T-helper 17 cell (primary cell): ENCODE measurements at regions not wholly inside any gene's neighbourhood (a gene's known extent, or its start where the extent isn't known, plus 50 kb on each side); places are given as distances from the start of the nearest gene placed in this dataset.
"Not testable (repeated sequence)": the region's sequence is repeated elsewhere in the genome, so short reads cannot be mapped to it uniquely, and the experiment has no call there.

Source experiments
- ATAC-seq: fragments of 150-1000 bp; cut with Tn5 transposase; 2 replicates; pipeline ENCODE4 v1.10.0; 2021; ENCODE audit warnings: mild to moderate bottlenecking, moderate library complexity
- DNase-seq, 3 donors: peaks; one replicate each; pipeline versions ENCODE4 v3.0.0 to v3.0.0-alpha.2; 2020 to 2021
- H3K9me3 ChIP-seq: one replicate; pipeline ENCODE4 v1.7.0; 2013; ENCODE audit warnings: low read length, mild to moderate bottlenecking; ENCODE audit not compliant: control insufficient read depth, poor library complexity, severe bottlenecking
- H3K27ac Mint-ChIP-seq: one replicate; pipeline ENCODE4 v1.8.0; 2022; ENCODE audit warnings: mild to moderate bottlenecking, moderate library complexity, mixed read lengths
- H3K27me3 Mint-ChIP-seq: one replicate; pipeline ENCODE4 v1.8.0; 2022; ENCODE audit warnings: mixed read lengths
- H3K36me3 Mint-ChIP-seq: one replicate; pipeline ENCODE4 v1.8.0; 2022; ENCODE audit warnings: low read depth, mixed read lengths
- H3K4me1 Mint-ChIP-seq: one replicate; pipeline ENCODE4 v1.8.0; 2022; ENCODE audit warnings: mild to moderate bottlenecking, mixed read lengths
- H3K4me3 Mint-ChIP-seq: one replicate; pipeline ENCODE4 v1.8.0; 2022; ENCODE audit warnings: mild to moderate bottlenecking, moderate library complexity, mixed read lengths

DNA sequence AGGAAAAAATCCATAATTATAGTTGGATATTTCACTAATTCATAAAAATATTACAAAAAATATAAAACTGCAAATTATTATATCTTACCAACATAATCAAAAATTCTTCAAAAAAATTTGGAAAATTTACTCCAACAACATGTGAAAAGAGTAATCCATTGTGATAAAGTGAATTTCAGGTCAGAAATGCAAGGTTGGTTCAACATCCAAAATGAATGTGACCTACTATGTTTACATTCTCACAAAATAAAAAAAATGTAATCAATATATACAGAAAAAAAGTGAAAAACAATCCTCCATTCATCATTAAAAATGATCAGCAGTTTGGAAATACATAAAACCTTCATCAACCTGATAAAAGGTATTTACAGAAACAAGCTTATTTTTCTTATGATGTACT is 1252.2 kb downstream of the JRKL start:
- ATAC-seq = no peak
- no peak for DNase-seq
- no peaks in the 10 kb centered on the region for H3K36me3 Mint-ChIP-seq
- no peaks in the 10 kb centered on the region for H3K4me1 Mint-ChIP-seq
- no peak overlapping the region for H3K27ac Mint-ChIP-seq
- no peaks in the 10 kb centered on the region for H3K27me3 Mint-ChIP-seq
- H3K4me3 Mint-ChIP-seq = no peak overlapping the region
- H3K9me3 ChIP-seq = no peaks in the 10 kb centered on the region

DNA sequence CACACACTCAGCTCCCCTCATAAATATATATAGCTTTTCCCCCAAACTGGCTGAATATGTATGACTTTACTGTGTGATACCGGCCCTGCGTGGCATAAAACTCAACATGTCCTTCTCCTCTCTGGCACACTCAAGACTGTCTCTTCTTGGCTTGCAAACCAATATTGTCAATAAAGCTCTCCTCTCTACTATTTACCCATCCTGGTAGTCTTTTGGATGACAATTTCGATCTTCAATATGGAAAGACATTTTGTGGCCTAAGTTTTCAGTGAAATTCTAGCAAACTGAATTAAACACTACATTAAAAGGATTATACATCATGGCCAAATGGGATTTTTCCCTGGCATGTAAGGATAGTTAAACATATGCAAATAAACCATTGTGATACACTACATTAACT is 1255.9 kb downstream of the JRKL start:
- Mint-ChIP-seq H3K36me3 (no peaks in the 10 kb centered on the region), H3K27ac (no peak overlapping the region), H3K4me1 (no peaks in the 10 kb centered on the region)

DNA sequence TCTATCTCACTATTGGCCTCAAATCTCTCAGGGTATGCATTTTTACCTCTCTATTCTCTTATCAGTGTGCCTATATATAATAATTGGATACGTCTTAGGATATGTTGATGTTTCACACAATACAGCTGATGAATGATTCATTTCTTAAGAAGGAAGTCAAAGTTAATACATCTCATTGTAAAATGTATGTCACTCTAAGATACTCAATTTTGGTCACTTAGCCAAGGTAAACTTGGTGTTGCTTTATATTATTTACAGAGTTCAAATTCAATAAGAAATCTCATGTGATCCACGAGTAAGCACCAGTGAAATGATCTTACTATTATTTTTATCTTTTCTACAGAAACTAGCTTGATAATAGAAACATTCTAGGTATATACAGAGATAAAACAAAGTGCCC is 1266.5 kb downstream of the JRKL start:
- no peak overlapping the region for H3K4me3 Mint-ChIP-seq
- no peaks in the 10 kb centered on the region for H3K36me3 Mint-ChIP-seq
- H3K4me1 Mint-ChIP-seq = no peaks in the 10 kb centered on the region
- ATAC-seq (no peak), DNase-seq (no peak)
- H3K9me3 ChIP-seq = no peaks in the 10 kb centered on the region
- no peak overlapping the region for H3K27ac Mint-ChIP-seq
- H3K27me3 Mint-ChIP-seq = no peaks in the 10 kb centered on the region

More for the DNA sequence above, 1255.9 kb downstream of the JRKL start:
- no peaks in the 10 kb centered on the region for H3K9me3 ChIP-seq
- no peaks in the 10 kb centered on the region for H3K27me3 Mint-ChIP-seq
- no peak for DNase-seq
- H3K4me3 Mint-ChIP-seq = no peak overlapping the region
- ATAC-seq = no peak

DNA sequence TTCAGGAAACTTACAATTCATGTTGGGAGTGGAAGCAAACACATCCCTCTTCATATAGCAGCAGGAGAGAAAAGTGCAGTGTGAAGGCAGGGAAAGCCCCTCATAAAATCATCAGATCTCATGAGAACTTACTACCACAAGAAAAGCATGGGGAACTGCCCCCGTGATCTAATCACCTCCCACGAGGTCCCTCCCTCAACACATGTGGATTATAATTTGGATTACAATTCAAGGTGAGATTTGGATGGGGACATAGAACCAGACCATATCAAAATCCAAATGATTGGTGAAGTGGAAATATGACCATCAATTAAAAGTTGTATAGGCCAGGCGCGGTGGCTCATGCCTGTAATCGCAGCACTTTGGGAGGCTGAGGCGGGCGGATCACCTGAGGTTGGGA is 1268.0 kb downstream of the JRKL start:
- DNase-seq (no peak), ATAC-seq (no peak)
- Mint-ChIP-seq H3K36me3 (no peaks in the 10 kb centered on the region), H3K4me3 (no peak overlapping the region), H3K27me3 (no peaks in the 10 kb centered on the region), H3K27ac (no peak overlapping the region), H3K4me1 (no peaks in the 10 kb centered on the region)
- H3K9me3 ChIP-seq = no peaks in the 10 kb centered on the region

DNA sequence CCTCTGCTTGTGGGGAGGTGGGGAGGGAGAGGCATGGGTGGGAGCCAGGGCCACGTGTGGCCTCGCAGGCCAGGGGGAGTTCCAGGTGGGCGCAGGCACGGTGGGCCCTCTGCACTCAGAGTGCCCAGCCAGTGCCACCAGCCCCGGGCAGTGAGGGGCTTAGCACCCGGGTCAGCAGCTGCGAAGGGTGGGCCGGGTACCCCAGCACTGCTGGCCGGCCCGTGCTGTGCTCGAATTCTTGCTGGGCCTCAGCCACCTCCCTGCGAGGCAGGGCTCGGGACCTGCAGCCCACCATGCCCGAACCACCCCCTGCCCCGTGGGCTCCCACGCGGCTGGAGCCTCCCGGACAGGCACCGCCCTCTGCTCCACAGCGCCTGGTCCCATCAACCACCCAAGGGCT is 1277.2 kb downstream of the JRKL start:
- no peak overlapping the region for H3K27ac Mint-ChIP-seq
- ATAC-seq (no peak), DNase-seq (no peak)
- no peaks in the 10 kb centered on the region for H3K4me1 Mint-ChIP-seq
- no peaks in the 10 kb centered on the region for H3K9me3 ChIP-seq
- H3K4me3 Mint-ChIP-seq = no peak overlapping the region
- no peaks in the 10 kb centered on the region for H3K36me3 Mint-ChIP-seq
- H3K27me3 Mint-ChIP-seq = no peaks in the 10 kb centered on the region

DNA sequence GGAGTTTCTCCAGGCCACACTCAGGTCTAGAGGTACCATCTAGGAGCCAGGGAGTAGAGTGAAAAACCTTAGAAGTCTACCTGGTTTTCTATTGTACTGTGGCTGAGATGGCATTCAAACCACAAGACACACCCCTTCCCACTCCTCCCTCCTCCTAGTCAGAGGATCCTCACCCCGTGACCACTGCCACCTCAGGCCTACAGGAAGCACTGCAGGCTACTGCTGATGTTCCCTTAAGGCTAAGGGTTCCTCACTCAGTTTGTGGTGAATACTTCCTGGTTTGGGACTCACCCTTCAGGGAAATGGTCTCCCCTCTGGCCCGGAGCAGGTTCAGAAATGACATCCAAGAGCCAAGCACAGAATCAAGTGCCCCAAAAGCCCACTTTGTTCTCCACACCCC is 1293.9 kb downstream of the JRKL start:
- H3K4me3 Mint-ChIP-seq = no peak overlapping the region
- no peaks in the 10 kb centered on the region for H3K9me3 ChIP-seq
- H3K27me3 Mint-ChIP-seq = no peaks in the 10 kb centered on the region
- H3K27ac Mint-ChIP-seq = no peak overlapping the region
- no peaks in the 10 kb centered on the region for H3K4me1 Mint-ChIP-seq
- no peak for ATAC-seq
- no peaks in the 10 kb centered on the region for H3K36me3 Mint-ChIP-seq
- DNase-seq = no peak

DNA sequence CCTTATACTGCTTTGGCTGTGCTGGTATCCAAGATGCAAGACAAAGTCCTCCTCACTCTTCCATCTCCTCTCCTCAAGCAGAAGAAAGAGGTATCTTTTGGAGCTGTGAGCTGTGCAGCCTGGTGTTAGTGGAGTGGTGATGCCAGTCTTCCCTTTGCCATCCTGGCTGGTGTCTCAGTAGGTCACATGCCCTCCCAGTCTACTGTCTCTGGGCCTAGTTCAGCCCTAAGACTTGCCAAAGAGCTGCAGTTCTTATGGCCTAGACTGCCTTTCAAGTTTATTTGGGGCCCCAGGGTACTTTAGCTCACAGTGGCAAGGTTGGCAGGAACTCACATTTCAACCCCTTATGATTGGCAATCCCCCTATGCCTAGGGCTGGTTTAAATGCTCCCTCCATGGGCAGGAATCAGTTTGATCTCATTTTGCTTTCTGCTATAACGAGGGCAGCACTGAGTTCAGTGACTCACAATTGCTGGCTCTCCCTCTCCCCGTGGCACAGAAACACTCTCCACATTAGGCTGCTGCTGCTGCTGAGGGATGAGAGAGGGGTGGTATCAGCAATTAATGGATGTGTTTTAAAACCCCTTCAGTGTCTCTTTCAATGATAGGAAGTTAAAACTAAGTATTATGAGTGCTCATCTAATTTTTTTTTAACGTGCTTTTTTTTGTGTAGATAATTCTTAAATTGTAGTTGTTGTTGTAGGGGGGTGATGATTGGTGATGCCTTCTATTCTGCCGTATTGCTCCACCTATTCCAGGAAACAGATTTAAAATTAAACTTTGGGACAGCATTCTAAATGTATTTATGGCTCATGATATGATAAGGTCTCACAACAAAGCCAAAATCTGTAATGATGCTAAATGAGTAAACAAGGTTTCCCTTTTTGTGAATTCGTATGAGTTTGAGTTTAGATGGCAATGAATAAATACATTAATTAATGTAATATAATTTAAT is 1295.0 kb downstream of the JRKL start:
- Mint-ChIP-seq H3K36me3 (no peaks in the 10 kb centered on the region), H3K4me1 (no peaks in the 10 kb centered on the region), H3K27me3 (no peaks in the 10 kb centered on the region), H3K27ac (no peak overlapping the region), H3K4me3 (no peak overlapping the region)
- ATAC-seq (no peak), DNase-seq (no peak)
- no peaks in the 10 kb centered on the region for H3K9me3 ChIP-seq

DNA sequence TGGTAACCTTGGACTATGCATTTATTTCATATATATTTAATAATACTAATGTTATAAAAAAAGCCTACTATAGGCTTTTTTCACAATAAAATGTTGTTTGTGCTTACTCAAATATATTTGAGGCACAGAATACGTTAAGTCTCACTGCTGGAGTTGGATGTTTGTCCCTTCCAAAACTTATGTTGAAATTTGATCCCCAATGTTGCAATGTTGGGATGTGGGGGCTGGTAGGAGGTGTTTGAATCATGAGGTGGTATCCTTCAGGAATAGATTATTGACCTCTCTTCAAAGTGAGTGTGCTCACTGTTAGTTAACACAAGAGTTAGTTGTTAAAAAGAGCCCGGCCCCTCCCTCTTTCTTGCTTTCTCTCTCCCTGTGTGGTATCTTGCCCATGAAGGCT is 1295.9 kb downstream of the JRKL start:
- no peaks in the 10 kb centered on the region for H3K9me3 ChIP-seq
- no peak for ATAC-seq
- Mint-ChIP-seq H3K36me3 (no peaks in the 10 kb centered on the region), H3K27me3 (no peaks in the 10 kb centered on the region), H3K4me1 (no peaks in the 10 kb centered on the region), H3K27ac (no peak overlapping the region), H3K4me3 (no peak overlapping the region)
- DNase-seq = no peak

DNA sequence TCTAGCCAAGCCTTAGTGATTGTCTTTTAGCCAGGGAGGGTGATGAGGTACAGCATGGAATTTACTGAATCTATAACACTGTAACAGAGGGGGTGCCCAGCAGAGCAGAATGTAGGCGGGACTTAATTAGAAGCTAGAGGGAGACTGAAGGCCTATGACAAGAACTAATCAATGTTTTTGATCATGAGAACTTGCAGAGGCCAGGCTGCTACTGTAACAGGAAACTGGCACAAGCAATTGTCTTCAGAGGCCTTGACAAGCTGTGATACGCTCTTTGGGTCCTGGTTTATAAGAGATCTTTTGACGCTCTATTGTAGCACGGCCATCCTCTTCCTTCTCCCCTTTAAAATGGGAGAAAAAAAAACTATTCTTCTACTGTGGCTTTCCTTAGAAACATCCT is 1297.3 kb downstream of the JRKL start:
- Mint-ChIP-seq H3K4me1 (no peaks in the 10 kb centered on the region), H3K4me3 (no peak overlapping the region), H3K36me3 (no peaks in the 10 kb centered on the region), H3K27ac (no peak overlapping the region), H3K27me3 (no peaks in the 10 kb centered on the region)
- no peak for DNase-seq
- H3K9me3 ChIP-seq = no peaks in the 10 kb centered on the region
- ATAC-seq = no peak

DNA sequence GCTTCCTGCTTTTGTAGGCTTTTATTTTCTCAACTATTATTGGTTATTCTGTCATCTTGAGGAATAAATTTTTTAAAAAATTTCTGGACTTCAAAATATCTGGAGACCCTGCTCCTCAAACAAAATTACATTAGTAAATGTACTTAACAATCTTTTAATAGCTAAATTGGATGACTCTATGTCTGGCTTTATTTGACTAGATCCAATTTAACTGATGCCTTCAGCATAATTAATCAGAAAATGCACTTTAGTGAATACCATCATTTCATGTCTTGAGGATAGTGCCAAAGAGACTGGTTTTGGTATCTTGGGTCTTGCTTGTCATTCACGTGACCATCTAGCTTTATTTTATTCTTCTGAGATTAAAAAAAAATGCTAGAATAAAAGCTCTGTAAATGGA is 1301.2 kb downstream of the JRKL start:
- no peaks in the 10 kb centered on the region for H3K27me3 Mint-ChIP-seq
- no peak overlapping the region for H3K4me3 Mint-ChIP-seq
- H3K9me3 ChIP-seq = no peaks in the 10 kb centered on the region
- ATAC-seq (no peak), DNase-seq (no peak)
- no peak overlapping the region for H3K27ac Mint-ChIP-seq
- H3K36me3 Mint-ChIP-seq = no peaks in the 10 kb centered on the region
- no peaks in the 10 kb centered on the region for H3K4me1 Mint-ChIP-seq

DNA sequence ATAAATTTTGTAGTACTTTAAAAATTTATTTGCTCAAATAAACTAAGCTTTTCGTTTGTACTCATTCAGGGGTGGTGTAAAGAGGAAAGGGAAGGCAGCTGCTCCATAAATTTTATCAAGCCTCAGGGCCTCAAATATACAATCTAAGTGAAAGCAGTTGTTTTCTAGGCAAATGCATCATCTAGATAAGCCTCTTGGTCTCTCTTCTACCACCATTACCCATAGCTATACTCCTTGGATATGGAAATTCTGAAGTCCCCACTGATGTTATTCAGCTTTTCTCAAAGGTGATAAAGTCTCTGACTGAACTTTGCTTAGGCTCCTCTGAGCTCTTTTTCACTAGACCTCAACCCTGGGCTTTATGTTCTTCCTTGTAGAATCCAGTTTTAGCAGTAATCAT is 1313.1 kb downstream of the JRKL start:
- Mint-ChIP-seq H3K4me3 (no peak overlapping the region), H3K36me3 (no peaks in the 10 kb centered on the region), H3K27ac (no peak overlapping the region), H3K4me1 (no peaks in the 10 kb centered on the region), H3K27me3 (no peaks in the 10 kb centered on the region)
- ATAC-seq (no peak), DNase-seq (no peak)
- H3K9me3 ChIP-seq = no peaks in the 10 kb centered on the region

DNA sequence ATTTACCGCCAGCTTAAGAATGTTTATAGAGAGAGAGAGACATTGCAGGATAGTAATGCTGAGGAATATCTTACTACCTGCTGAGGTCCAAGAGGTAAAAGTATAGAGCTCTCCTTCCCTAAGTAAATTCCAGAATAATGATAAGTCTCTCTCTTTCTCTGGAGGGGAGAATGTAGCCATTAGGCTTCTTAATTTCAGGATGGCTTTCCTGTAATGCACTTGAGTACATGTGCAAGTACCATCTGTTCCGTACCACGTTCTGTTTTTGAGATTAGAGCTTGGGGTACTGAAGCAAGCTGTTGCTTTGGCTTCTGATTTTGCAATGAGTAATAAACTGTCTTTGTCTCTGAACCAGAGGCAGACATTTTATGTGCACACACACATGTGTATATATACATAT is 1314.0 kb downstream of the JRKL start:
- Mint-ChIP-seq H3K4me1 (no peaks in the 10 kb centered on the region), H3K4me3 (no peak overlapping the region), H3K27ac (no peak overlapping the region), H3K36me3 (no peaks in the 10 kb centered on the region), H3K27me3 (no peaks in the 10 kb centered on the region)
- DNase-seq = no peak
- no peaks in the 10 kb centered on the region for H3K9me3 ChIP-seq
- ATAC-seq = no peak

DNA sequence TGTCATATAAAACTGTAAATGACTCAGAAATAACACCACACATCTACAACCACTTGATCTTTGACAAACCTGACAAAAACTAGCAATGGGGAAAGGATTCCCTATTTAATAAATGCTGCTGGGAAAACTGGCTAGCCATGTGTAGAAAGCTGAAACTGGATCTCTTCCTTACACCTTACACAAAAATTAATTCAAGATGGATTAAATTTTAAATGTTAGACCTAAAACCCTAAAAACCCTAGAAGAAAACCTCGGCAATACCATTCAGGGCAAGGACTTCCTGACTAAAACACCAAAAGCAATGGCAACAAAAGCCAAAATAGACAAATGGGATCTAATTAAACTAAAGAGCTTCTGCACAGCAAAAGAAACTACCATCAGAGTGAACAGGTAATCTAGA is 1315.3 kb upstream of the CNTN5 start:
- not testable (repeated sequence) for H3K9me3 ChIP-seq, ATAC-seq, H3K4me1 Mint-ChIP-seq, H3K36me3 Mint-ChIP-seq, H3K27me3 Mint-ChIP-seq, DNase-seq, H3K27ac Mint-ChIP-seq, H3K4me3 Mint-ChIP-seq

DNA sequence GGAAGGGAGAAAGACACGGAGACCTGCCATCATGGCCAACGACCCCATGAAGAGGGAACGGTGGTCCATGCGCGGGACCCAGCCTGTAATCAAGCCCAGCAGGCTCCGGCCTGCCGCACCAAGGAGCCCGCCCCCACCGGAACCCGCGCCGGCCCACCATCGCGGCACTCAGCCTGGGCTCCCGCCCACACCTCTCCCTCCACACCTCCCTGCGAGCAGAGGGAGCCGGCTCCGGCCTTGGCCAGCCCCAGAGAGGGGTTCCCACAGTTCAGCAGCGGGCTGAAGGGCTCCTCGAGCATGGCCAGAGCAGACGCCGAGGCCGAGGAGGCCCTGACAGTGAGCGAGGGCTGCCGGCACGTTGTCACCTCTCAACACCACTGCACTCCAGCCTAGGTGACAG is 1302.8 kb upstream of the CNTN5 start:
- Mint-ChIP-seq H3K36me3 (no peaks in the 10 kb centered on the region), H3K4me1 (no peaks in the 10 kb centered on the region), H3K4me3 (no peak overlapping the region), H3K27ac (no peak overlapping the region), H3K27me3 (no peaks in the 10 kb centered on the region)
- ATAC-seq (no peak), DNase-seq (no peak)
- no peaks in the 10 kb centered on the region for H3K9me3 ChIP-seq
